ENCODE measurements at regions not wholly inside any gene's neighbourhood (a gene's known extent, or its start where the extent isn't known, plus 50 kb on each side); places are given as distances from the start of the nearest gene placed in this dataset.

GRCh38 chr5:5667136-5667554 is 244.7 kb downstream of the ICE1 start:
- ChIA-PET CTCF (interaction anchor here (0.5 kb wide), 1 partner anchor 563 kb away, joined by 3 read pairs; no protein-coding TSS in a partner anchor), POLR2A (ENCODE audit: low non-redundant PET) (no interaction called here)
- H3K27ac ChIP-seq: no peak overlapping the region
- TF ChIP-seq CTCF (conservative IDR thresholded peaks at IDR 0.05; ENCODE audit: low read depth): no peak
- no peak for DNase-seq (ENCODE audit: low spot score)

GRCh38 chr5:5666369-5666768 is 243.9 kb downstream of the ICE1 start:
- ChIA-PET POLR2A (ENCODE audit: low non-redundant PET) (no interaction called here), CTCF (no interaction called here)
- TF ChIP-seq CTCF (conservative IDR thresholded peaks at IDR 0.05; ENCODE audit: low read depth): no peak
- no peak overlapping the region for H3K27ac ChIP-seq
- DNase-seq (ENCODE audit: low spot score): no peak

DNA sequence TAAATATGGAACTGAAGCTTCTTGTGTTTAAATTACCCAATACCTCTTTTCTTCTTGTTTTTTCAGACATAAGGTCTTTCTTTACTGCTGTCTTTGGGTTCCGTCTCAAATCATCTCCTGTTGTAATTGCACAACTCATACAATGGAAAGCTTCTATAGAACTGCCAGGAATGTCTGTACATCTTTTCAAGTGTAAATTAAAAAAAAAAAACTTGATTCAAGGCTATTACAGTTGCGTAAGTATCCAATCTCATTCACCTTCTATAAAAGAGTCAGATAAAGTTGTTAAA is 243.5 kb downstream of the ICE1 start:
- ChIA-PET CTCF (no interaction called here), POLR2A (ENCODE audit: low non-redundant PET) (no interaction called here)
- H3K27ac ChIP-seq: no peak overlapping the region
- no peak for DNase-seq (ENCODE audit: low spot score)
- TF ChIP-seq CTCF (conservative IDR thresholded peaks at IDR 0.05; ENCODE audit: low read depth): no peak

DNA sequence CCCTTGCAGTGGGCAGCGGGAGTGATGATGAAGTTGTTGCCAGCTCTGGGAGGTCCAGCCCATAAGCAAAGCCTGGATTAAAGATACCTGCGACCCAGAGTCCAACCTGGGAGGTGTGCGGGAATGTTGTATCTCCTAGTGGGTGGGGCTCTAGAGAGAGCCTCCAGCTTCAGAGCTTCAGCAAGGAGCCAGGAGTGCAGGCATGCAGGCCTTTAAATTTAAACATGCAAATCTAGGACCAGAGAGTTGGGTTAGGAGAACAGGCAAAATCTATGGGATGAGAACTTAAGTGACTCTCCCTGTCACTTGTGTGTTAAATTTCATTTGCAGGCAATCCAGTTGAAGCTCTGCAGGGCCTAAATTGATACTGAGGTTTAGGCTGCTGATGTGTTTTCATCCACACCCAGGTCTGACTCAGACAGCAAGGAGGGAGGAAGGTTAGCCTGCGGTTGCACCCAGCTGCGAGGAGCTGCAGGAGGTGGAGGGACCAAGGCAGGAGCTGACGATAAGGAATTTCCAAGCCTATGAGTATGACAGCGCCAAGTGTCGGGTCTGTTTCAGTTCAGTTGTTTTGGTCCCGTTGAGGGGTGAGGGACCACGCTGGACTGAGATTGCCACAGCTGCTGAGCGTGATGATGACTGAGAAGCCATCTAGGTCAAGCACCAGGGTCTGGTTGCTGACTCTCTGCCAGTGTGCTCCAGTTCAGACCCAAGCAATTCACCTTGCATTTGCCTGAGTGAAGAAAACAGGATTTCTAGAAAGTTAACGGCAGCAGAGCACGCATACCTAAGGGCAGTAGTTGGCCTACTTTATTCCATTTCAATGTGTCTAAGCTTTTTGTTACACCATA is 243.0 kb downstream of the ICE1 start:
- CTCF ChIA-PET: no interaction called here
- no peak for TF ChIP-seq CTCF (conservative IDR thresholded peaks at IDR 0.05; ENCODE audit: low read depth)
- POLR2A ChIA-PET (ENCODE audit: low non-redundant PET): no interaction called here
- H3K27ac ChIP-seq: no peak overlapping the region
- peak; percentile 10 for DNase-seq (ENCODE audit: low spot score)

DNA sequence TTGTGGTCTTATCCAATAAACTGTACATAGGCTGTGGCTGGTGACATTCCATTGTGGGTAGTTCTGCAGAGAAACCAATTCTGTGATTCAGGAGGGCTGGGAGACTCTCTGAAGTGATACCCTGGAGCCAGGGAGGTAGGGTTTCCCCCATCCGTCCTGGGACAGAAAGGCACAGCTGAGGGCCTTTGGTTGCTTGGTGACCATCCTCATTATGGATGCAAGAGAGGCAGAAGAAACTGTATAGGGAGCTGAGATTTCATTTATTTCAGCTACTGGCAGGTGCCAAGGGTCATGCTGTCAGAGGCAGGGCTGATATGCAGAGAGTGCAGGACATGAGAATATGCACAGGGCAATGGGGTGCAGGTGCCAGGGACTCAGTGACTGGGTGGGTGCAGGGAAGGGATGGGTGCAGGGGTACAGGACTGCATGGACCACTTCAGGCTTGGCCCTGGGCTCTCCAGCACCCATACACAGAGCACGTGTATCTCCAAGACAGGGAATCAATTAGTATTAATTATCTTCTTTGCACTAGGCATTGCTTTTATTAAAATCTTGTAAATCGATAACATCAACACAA is 236.5 kb downstream of the ICE1 start:
- ChIA-PET POLR2A (ENCODE audit: low non-redundant PET) (no interaction called here), CTCF (no interaction called here)

GRCh38 chr5:5658226-5658625 is 235.7 kb downstream of the ICE1 start:
- H3K27ac ChIP-seq: no peak overlapping the region
- no peak for TF ChIP-seq CTCF (conservative IDR thresholded peaks at IDR 0.05; ENCODE audit: low read depth)
- ChIA-PET CTCF (interaction anchor here (0.6 kb wide), 2 partner anchors 116 to 485 kb away, joined by 3 read pairs; no protein-coding TSS in a partner anchor), POLR2A (ENCODE audit: low non-redundant PET) (no interaction called here)
- peak; percentile 34 for DNase-seq (ENCODE audit: low spot score)

More for the DNA sequence above, 236.5 kb downstream of the ICE1 start:
- no peak for DNase-seq (ENCODE audit: low spot score)
- no peak overlapping the region for H3K27ac ChIP-seq
- no peak for TF ChIP-seq CTCF (conservative IDR thresholded peaks at IDR 0.05; ENCODE audit: low read depth)
